Mesodermal cell (in vitro differentiated cells): ENCODE measurements at regions not wholly inside any gene's neighbourhood (a gene's known extent, or its start where the extent isn't known, plus 50 kb on each side); places are given as distances from the start of the nearest gene placed in this dataset.

Experiments used
- H3K27ac ChIP-seq: 2 replicates; pipeline ENCODE4 v1.7.0; 2013; ENCODE audit warnings: mild to moderate bottlenecking, low read depth, low read length, moderate library complexity; ENCODE audit not compliant: severe bottlenecking
- H3K36me3 ChIP-seq: 2 replicates; pipeline ENCODE4 v1.7.1; 2013; ENCODE audit warnings: mild to moderate bottlenecking, low read length, moderate library complexity; ENCODE audit not compliant: control insufficient read depth, insufficient read depth
- H3K4me1 ChIP-seq: one replicate; pipeline ENCODE4 v1.7.1; 2013; ENCODE audit warnings: mild to moderate bottlenecking, low read length; ENCODE audit not compliant: insufficient read depth, control insufficient read depth, poor library complexity, severe bottlenecking
- H3K4me3 ChIP-seq: 2 replicates; pipeline ENCODE4 v1.7.0; 2013; ENCODE audit warnings: low read length, control low read depth, mild to moderate bottlenecking; ENCODE audit not compliant: insufficient read depth, poor library complexity, severe bottlenecking; ENCODE audit errors: extremely low read depth
- H3K9me3 ChIP-seq: 2 replicates; pipeline ENCODE4 v1.7.1; 2013; ENCODE audit warnings: mild to moderate bottlenecking, low read length, moderate library complexity; ENCODE audit not compliant: control insufficient read depth
- WGBS, 2 experiments: methylation state at CpG; one replicate each; pipeline ENCODE4 v1.1.5; 2013; ENCODE audit warnings: missing lambda C conversion rate in 2 of 2; ENCODE audit not compliant: insufficient coverage in 2 of 2; 5-methylcytosine and 5-hydroxymethylcytosine counted together

GRCh38 chr2:120583851-120584570, 151.7 kb upstream of the GLI2 start:
- Histone ChIP-seq H3K4me3 (no peak overlapping the region), H3K36me3 (no peaks in the 10 kb centered on the region), H3K27ac (no peak overlapping the region), H3K4me1 (peaks cover 5% of the 10 kb centered on the region), H3K9me3 (no peaks in the 10 kb centered on the region)
- no CpG with 5 or more reads among the region's 1 CpG for WGBS, 2 experiments

GRCh38 chr2:120586507-120587278, 149.0 kb upstream of the GLI2 start:
- Histone ChIP-seq H3K36me3 (no peaks in the 10 kb centered on the region), H3K4me1 (peaks cover 16% of the 10 kb centered on the region), H3K27ac (no peak overlapping the region), H3K9me3 (no peaks in the 10 kb centered on the region), H3K4me3 (no peak overlapping the region)
- WGBS, 2 experiments = 24 to 27% methylated on average over 38 to 40 of the region's 41 CpGs

DNA sequence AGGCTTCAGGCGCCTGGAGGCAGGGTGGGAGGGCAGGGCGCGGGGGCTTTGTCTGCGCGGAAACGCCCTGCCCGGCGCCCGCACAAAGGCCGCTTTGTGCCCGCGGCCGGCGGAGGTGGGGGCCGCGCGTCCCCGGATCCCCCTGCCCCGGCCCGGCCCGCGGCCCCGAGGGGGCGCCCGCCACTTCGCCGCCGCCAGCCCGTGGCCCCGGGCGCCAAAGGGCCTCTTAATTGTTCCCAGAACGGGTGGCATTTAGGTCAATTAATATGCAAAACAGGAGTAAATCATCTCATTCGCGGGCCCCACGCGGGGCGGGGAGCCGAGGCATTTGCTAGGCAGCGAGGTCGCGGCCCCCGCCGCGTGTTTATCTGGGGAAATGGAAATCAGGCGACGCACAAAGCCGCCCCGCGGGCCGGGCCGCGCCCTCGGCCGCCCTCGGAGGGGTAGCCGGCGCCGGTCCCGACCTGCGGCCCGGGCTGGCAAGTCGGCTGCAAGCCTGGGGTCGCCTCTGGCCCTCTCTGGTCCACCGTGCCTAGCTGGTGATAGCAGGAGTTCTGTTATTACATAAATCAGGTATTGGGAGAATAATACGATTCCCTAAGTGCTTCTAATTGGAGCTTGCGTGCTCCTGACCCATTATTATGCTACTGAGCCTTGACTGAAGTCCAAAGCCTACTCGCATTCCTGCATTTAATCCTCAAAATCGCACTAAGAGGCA, 148.2 kb upstream of the GLI2 start:
- 4% methylated on average over 37 to 41 of the region's 68 CpGs for WGBS, 2 experiments

DNA sequence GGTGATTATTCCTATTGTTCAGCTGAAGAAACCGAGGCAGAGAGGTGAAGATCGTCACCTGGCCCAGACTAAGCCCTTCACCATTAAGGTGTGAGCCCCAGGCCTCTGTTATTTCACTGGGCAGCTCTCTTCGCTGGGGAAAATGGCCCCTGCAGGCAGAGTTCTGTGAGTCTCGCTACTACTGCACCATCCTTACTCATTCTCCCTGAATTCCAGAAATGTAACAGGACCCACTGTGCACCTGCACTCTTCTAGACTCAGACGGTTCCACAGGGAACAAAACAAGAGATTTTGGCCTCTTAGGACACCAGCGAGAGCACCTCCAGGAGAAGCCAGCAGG, 147.7 kb upstream of the GLI2 start:
- Histone ChIP-seq H3K36me3 (no peaks in the 10 kb centered on the region), H3K4me1 (peaks cover 16% of the 10 kb centered on the region), H3K4me3 (no peak overlapping the region), H3K9me3 (no peaks in the 10 kb centered on the region), H3K27ac (no peak overlapping the region)
- 39 to 44% methylated on average over 5 to 6 of the region's 6 CpGs for WGBS, 2 experiments

More for the DNA sequence above, 148.2 kb upstream of the GLI2 start:
- peaks cover 16% of the 10 kb centered on the region for H3K4me1 ChIP-seq
- no peaks in the 10 kb centered on the region for H3K9me3 ChIP-seq
- H3K4me3 ChIP-seq = no peak overlapping the region
- H3K27ac ChIP-seq = no peak overlapping the region
- no peaks in the 10 kb centered on the region for H3K36me3 ChIP-seq

GRCh38 chr2:120589771-120590608, 145.7 kb upstream of the GLI2 start:
- H3K4me1 ChIP-seq = peaks cover 16% of the 10 kb centered on the region
- 78 to 84% methylated on average over 5 to 8 of the region's 8 CpGs for WGBS, 2 experiments
- peak overlapping the region; percentile 41 for H3K27ac ChIP-seq
- H3K36me3 ChIP-seq = no peaks in the 10 kb centered on the region
- no peaks in the 10 kb centered on the region for H3K9me3 ChIP-seq
- H3K4me3 ChIP-seq = no peak overlapping the region

- no peak overlapping the region for H3K27ac ChIP-seq
These were observed 144.8 kb upstream of the GLI2 start for GRCh38 chr2:120590841-120591240.

GRCh38 chr2:120591572-120591971, 144.1 kb upstream of the GLI2 start:
- Histone ChIP-seq H3K36me3 (no peaks in the 10 kb centered on the region), H3K27ac (no peak overlapping the region)
- WGBS, 2 experiments = 81 to 86% methylated on average over 4 to 6 of the region's 7 CpGs

More at GRCh38 chr2:120590841-120591240, 144.8 kb upstream of the GLI2 start:
- H3K9me3 ChIP-seq = no peaks in the 10 kb centered on the region
- WGBS, 2 experiments = 100% methylated on average over 1 of the region's 1 CpG
- H3K36me3 ChIP-seq = no peaks in the 10 kb centered on the region
- no peak overlapping the region for H3K4me3 ChIP-seq
- H3K4me1 ChIP-seq = peaks cover 16% of the 10 kb centered on the region

GRCh38 chr2:120592084-120592483, 143.6 kb upstream of the GLI2 start:
- H3K27ac ChIP-seq = no peak overlapping the region
- H3K4me1 ChIP-seq = peaks cover 12% of the 10 kb centered on the region
- WGBS, 2 experiments = 73 to 78% methylated on average over 4 to 9 of the region's 10 CpGs
- no peak overlapping the region for H3K4me3 ChIP-seq
- no peaks in the 10 kb centered on the region for H3K36me3 ChIP-seq
- no peaks in the 10 kb centered on the region for H3K9me3 ChIP-seq

More at GRCh38 chr2:120591572-120591971, 144.1 kb upstream of the GLI2 start:
- Histone ChIP-seq H3K4me3 (no peak overlapping the region), H3K4me1 (peaks cover 15% of the 10 kb centered on the region), H3K9me3 (no peaks in the 10 kb centered on the region)

DNA sequence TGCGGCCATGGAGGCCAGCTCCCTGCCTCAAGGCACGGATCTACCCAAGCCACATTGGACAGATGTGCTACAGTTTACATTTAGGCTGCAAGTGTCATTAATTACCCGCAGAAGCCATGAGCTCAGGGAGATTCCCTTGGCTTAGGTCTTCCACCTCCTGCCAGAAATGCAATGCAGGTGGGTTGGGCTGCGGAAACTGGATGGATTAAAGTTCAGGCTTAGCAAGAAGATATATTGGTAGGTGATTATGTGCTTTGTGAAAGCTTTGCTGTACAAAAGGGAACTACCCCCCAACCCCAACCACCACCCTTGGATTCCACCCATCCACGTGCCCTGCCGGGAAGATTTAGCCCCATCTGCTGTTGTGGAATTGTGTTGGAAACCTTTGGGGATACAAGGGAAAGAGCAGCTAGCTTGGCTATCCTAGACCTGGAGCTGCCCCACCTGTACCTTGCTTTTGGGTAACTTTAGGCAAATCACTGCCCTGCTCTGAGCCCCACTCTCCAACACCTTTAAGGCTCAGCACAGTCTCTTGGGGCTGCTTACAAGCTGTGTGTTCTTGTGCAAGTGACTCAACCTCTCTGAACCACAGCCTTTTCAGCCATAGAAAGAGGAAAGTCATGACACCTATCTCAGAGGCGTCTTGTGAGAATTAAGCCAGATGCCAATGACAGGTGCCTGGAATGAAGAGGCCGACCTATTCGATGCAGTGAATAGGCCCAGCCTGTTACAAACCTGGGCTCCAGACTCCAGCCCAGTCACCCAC, 141.6 kb upstream of the GLI2 start:
- H3K4me3 ChIP-seq = no peak overlapping the region
- H3K36me3 ChIP-seq = no peaks in the 10 kb centered on the region
- H3K4me1 ChIP-seq = peaks cover 11% of the 10 kb centered on the region
- H3K27ac ChIP-seq = no peak overlapping the region
- WGBS, 2 experiments = 74 to 86% methylated on average over 5 to 7 of the region's 9 CpGs
- H3K9me3 ChIP-seq = no peaks in the 10 kb centered on the region
